Epithelial cell of esophagus (primary cell): ENCODE measurements at regions not wholly inside any gene's neighbourhood (a gene's known extent, or its start where the extent isn't known, plus 50 kb on each side); places are given as distances from the start of the nearest gene placed in this dataset.

Experiments used
- DNase-seq: peaks from one replicate; pipeline ENCODE4 v3.0.0; 2010; ENCODE audit warnings: low read depth
- H3K4me3 ChIP-seq: 2 replicates; pipeline ENCODE4 v1.5.1; 2011; ENCODE audit warnings: mild to moderate bottlenecking, low read length, control low read depth
- TF ChIP-seq, protein P1 (sequence below): IDR thresholded peaks from 2 replicates; pipeline ENCODE4 v1.5.1; 2011; ENCODE audit warnings: low read depth, mild to moderate bottlenecking, low read length, control low read depth, inconsistent platforms; ENCODE audit not compliant: insufficient read depth; ENCODE audit errors: missing control alignments

DNA sequence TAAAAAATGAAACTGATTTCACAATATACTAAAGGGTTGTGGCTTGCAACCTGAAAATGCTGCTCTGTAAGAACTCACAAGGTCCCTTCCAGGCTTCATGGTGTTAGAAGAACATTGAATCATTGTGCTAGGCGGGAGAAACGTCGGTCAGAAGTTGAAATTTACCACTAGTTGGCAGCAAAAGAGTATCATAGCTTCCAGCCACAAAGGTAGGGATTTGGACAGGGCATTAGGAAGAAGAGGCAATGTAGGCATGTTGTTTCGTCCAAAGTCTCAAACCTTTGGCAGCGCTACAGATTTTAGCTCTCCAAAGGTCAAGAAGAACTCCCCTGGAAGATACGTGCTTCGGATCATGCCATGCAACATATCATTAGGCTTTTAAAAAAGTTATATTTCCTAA lies 62.5 kb upstream of the ZP4 start:
- no peak overlapping the region for H3K4me3 ChIP-seq
- TF ChIP-seq, protein P1, sequence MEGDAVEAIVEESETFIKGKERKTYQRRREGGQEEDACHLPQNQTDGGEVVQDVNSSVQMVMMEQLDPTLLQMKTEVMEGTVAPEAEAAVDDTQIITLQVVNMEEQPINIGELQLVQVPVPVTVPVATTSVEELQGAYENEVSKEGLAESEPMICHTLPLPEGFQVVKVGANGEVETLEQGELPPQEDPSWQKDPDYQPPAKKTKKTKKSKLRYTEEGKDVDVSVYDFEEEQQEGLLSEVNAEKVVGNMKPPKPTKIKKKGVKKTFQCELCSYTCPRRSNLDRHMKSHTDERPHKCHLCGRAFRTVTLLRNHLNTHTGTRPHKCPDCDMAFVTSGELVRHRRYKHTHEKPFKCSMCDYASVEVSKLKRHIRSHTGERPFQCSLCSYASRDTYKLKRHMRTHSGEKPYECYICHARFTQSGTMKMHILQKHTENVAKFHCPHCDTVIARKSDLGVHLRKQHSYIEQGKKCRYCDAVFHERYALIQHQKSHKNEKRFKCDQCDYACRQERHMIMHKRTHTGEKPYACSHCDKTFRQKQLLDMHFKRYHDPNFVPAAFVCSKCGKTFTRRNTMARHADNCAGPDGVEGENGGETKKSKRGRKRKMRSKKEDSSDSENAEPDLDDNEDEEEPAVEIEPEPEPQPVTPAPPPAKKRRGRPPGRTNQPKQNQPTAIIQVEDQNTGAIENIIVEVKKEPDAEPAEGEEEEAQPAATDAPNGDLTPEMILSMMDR = peak; percentile 60
- DNase-seq = peak; percentile 61
